ENCODE measurements at regions not wholly inside any gene's neighbourhood (a gene's known extent, or its start where the extent isn't known, plus 50 kb on each side); places are given as distances from the start of the nearest gene placed in this dataset.
"Not testable (repeated sequence)": the region's sequence is repeated elsewhere in the genome, so short reads cannot be mapped to it uniquely, and the experiment has no call there.

DNA sequence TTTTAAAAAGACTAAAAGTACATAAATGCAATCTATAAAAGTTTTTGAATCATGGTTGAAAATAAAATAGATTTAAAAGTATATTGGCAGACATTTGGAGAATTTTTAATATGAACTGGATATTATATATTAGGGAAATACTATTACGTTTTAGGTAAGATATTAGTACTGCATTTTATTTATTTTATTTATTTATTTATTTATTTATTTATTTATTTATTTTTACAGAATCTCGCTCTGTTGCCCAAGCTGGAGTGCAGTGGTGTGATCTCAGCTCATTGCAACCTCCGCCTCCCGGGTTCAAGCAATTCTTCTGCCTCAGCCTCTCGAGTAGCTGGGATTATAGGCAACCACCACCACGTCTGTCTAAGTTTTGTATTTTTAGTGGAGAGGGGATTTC, 890.1 kb upstream of the MANEA start:
- DNase-seq, result not testable (repeated sequence)

- DNase-seq, result no peak
Measured at GRCh38 chr6:94683409-94683808, 893.9 kb upstream of the MANEA start.

GRCh38 chr6:94680669-94681212, 896.6 kb upstream of the MANEA start:
- no peak for DNase-seq

GRCh38 chr6:94673251-94673650, 904.1 kb upstream of the MANEA start:
- DNase-seq, result no peak

GRCh38 chr6:94670017-94670416, 907.3 kb upstream of the MANEA start:
- no peak for DNase-seq

GRCh38 chr6:94668876-94669275, 908.5 kb upstream of the MANEA start:
- DNase-seq, result no peak

GRCh38 chr6:94658929-94659328, 918.4 kb upstream of the MANEA start:
- no peak for DNase-seq

- DNase-seq, result no peak
Measured at GRCh38 chr6:94651239-94651638, 926.1 kb upstream of the MANEA start.

GRCh38 chr6:94645191-94645590, 932.1 kb upstream of the MANEA start:
- DNase-seq, result no peak

DNA sequence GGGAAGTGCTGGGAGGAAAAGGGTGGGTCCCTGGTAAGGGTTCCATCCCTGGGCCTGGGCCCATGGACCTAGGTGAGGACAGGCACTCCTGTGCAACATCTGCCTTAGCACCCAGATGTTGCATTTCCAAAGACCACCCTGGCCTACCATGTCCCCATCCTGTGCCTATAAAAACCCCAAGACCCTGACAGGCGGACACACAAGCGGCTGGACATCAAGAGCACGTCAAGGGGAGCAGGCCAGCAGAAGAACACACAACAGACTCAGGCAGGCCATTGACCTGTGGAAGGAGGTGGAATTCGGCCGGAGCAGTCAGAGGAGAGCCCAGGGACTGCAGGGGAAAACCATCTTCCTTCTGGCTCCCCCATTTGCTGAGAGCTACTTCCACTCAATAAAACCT, 937.8 kb upstream of the MANEA start:
- DNase-seq, result no peak

DNA sequence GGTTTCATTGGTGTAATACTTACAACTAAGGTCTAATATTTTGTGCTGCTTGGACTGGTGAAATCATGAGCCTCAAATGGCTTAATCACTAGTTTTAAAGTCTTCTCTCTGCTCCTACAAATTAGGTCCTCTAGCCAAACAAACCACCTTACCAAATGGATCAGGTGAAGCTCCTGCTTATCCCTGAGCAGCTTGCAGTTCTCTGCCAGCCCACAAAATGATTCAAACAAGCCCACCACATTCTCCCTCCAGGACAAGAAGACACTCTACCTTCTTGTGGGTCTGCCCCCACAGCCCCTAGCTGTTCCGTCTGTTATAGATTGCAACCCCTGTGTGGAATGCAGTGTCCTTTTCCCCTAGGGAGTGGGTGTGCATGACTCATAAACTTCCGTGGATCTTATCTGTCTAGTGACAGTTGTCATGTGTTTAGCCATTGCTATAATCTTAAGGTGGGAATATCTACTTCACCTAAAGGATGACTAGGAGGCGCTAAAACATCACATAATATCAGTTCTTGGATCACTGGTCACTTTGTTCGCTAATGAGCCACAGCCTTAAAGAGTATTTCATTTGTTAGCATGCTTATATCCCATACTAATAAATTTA, 940.5 kb upstream of the MANEA start:
- DNase-seq, result no peak

DNA sequence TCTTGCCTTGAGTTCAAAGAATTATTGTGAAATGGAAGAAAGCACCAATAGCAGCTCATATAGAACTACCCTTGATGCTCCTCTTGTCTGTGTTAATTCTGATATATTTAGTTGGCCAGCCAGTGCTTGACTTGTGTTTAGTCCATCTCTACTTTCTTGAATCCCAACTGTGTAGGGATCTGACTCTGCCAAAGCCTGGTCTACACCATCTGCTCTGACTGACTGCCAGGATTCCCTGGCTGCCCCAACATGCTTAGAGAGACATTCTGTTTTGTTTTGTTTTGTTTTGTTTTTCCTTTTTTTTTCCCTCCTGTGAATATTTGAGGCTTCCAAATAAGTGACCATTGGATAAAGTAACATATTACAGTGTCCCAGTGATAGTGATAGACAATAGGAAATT, 953.7 kb upstream of the MANEA start:
- no peak for DNase-seq

DNA sequence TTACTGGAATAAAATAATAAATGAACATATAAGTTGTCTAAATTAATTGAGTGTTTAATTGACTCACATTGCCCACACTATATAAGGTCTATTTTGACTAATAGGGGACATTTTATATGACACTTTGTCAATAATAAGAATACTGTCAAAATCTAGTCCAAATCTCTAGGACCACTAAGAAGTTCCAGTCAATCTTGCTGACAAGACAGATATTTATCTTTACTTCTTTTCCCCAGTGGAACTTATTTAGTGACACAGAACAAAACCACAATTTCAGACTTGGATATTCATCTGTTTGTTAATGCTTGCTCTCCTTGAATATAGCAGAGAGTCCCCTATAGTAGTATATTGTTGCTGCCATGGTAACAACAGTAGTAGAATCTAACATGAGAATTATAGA, 954.6 kb upstream of the MANEA start:
- DNase-seq, result no peak

DNA sequence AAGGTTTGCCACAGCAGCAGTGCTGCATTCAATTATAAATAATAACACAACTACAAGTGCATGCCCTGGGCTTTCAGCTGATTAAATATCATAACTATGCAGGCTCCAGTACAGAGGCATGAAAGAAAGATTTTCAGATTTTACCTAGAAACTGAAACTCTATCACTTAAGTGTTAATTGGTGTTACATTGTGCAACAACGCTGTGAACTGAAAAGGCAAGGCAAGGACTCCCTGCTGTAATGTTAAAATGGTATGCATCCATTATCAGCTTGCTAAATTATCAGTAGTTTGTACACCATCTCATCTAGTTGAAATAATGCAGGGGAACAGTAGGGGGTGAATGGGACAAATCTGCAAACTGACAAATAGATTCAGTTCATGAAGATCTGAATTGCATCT, 976.7 kb upstream of the MANEA start:
- no peak for DNase-seq

DNA sequence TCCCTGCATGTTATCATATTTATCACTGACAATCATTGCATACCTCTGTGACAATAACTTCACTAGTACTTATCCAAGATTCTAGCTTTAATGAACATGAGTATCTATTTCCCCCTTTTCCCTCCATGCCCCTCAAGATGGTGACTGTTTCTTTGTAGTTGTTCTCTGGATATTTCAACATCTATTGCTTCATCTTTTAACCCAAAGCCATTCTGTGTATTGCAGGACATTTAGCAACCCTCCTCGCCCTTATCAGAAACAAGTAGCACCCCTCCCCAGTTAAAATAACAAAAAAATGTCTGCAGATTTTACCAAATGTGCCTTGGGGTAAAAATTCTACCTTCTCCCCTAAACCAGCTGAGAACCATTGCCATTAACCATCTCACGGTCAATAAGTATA, 979.8 kb upstream of the MANEA start:
- DNase-seq, result no peak

- DNase-seq, result no peak
Measured at GRCh38 chr6:94590416-94590815, 986.9 kb upstream of the MANEA start.

GRCh38 chr6:94588301-94588700, 989.0 kb upstream of the MANEA start:
- DNase-seq, result no peak

DNA sequence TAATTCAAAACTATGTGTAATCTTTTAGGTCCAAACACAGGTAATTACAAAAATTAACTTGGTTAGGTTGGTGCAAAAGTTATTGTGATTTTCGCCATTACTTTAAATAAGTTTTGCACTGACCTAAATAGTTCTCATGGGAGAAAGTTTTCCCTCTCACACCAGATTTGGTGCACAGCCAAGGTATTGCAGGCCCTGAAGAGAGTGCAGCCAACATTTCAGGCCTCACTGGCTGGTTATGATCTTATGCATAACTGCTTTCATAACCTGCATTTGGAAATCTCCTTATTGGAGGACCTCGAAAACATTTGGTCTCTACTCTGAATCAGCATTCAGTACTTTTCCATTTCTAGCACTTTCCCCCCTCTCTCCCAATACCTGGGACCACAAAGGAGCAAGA, 993.1 kb upstream of the MANEA start:
- DNase-seq, result no peak

GRCh38 chr6:94570581-94570980, 1006.8 kb upstream of the MANEA start:
- DNase-seq, result no peak

DNA sequence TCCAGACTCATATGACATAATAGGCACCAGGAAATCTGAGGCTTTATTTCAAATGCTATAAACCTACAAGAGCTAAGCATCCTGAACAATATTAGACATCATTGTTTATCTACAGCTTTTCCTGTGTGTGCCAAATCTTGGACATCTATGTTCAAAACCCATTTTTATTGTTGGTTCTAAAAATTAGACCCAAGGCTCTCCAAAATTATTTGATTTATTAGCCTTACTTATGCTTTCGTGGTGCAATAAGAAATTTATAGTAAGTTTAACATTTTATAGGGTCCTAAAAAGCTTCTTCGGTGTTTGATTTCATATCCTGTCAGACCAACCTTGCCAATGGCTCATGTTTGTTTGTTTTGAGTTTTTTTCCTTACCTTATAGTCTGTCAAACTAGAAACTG, 1014.5 kb upstream of the MANEA start:
- no peak for DNase-seq

- DNase-seq, result no peak
Measured at GRCh38 chr6:94559829-94560537, 1017.4 kb upstream of the MANEA start.

DNA sequence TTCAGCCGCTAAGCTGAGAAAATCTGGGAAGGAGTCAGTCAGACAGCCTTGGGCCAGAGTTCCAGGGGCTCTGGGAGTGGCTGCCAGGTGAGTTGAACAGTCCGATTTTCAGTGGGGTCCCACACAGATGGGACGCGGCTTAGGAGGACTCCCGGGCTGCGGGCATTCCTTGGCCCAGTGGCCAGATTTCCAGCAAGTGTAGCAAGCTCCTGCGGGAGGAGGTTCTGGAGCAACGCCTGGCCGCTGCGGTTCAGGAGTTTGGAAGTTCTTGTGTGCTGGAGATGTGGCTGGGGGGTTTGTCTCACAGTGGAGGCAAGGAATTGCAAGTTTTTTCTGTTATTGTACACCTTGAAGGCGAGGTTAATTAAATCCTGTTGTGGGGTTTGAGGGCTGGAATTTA, 1020.1 kb upstream of the MANEA start:
- not testable (repeated sequence) for DNase-seq

GRCh38 chr6:94548201-94548600, 1029.1 kb upstream of the MANEA start:
- DNase-seq, result no peak

DNA sequence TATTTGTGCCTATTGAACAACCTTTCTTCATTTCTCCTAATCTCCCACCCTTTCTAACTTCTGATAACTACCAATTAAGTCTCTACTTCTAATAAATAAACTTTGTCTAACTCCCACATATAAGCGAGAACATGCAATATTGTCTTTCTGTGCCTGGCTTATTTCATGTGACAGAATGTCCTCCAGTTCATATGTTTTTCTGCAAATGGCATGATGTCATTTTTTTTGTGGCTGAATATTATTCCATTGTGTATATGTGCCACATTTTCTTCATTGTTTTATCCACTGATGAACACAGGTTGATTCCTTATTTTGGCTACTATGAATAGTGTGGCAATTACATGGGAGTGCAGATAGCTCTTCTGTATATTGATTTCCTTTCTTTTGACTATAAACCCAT, 1041.5 kb upstream of the MANEA start:
- DNase-seq, result no peak
